HEK293 (cell line): ENCODE measurements at regions not wholly inside any gene's neighbourhood (a gene's known extent, or its start where the extent isn't known, plus 50 kb on each side); places are given as distances from the start of the nearest gene placed in this dataset.
A peak's percentile ranks its signal among the peaks of the same experiment; 100 is the strongest.

Source experiments
- CTCF ChIA-PET: fragments of 350-600 bp; formaldehyde crosslinking; extraction: SDS; loops from one replicate; lab custom pipeline; 2021; ENCODE audit warnings: antibody characterized with exemption; lab: Yijun Ruan, JAX
- POLR2A ChIA-PET: fragments of 300-600 bp; formaldehyde crosslinking; extraction: SDS; loops from one replicate; lab custom pipeline; 2020; ENCODE audit warnings: antibody characterized with exemption, inconsistent platforms; lab: Yijun Ruan, JAX
- H3K27ac ChIP-seq: fragments of 200-500 bp; sonication (Bioruptor generic); 2 replicates; pipeline ENCODE4 v1.5.1; 2014; ENCODE audit warnings: low read depth, low read length, control low read depth, inconsistent platforms; ENCODE audit errors: extremely low read depth
- H3K36me3 ChIP-seq, 2 experiments: fragments of 200-500 bp in 1 of 2; sonication (Bioruptor generic) in 1 of 2; 1 replicate in 1 of 2; 2 replicates in 1 of 2; pipeline ENCODE4 v1.5.1; 2014 to 2017; ENCODE audit warnings: inconsistent platforms in 2 of 2, low read length in 2 of 2; ENCODE audit not compliant: control insufficient read depth in 2 of 2, insufficient read depth in 1 of 2
- H3K4me1 ChIP-seq: fragments of 200-500 bp; sonication (Bioruptor generic); 2 replicates; pipeline ENCODE4 v1.5.1; 2014; ENCODE audit warnings: mild to moderate bottlenecking, low read length, inconsistent platforms; ENCODE audit not compliant: control insufficient read depth, insufficient read depth
- H3K4me3 ChIP-seq: 2 replicates; pipeline ENCODE4 v1.5.1; 2011; ENCODE audit warnings: low read depth, mild to moderate bottlenecking, control low read depth, low read length, moderate library complexity
- H3K9me3 ChIP-seq: fragments of 200-500 bp; sonication (Bioruptor generic); 2 replicates; pipeline ENCODE4 v1.5.1; 2014; ENCODE audit warnings: low read depth, low read length, inconsistent platforms; ENCODE audit not compliant: control insufficient read depth, insufficient read depth
- FEZF1 ChIP-seq: fragments of 450-650 bp; formaldehyde crosslinking; IDR thresholded peaks from 2 replicates; pipeline ENCODE4 v1.5.1; 2016; ENCODE audit warnings: missing biosample characterization, missing genetic modification characterization
- HOXD13 ChIP-seq: sonication (generic); formaldehyde crosslinking; IDR thresholded peaks from 2 replicates; pipeline ENCODE4 v1.8.0; 2022; ENCODE audit warnings: missing genetic modification reagents, borderline replicate concordance
- KLF9 ChIP-seq: fragments of 450-650 bp; formaldehyde crosslinking; IDR thresholded peaks from 2 replicates; pipeline ENCODE4 v1.5.1; 2016; ENCODE audit warnings: missing biosample characterization, missing genetic modification characterization, low read depth
- MEIS1 ChIP-seq: sonication (generic); formaldehyde crosslinking; IDR thresholded peaks from 2 replicates; pipeline ENCODE4 v1.8.1; 2022; ENCODE audit warnings: missing genetic modification reagents, mild to moderate bottlenecking, borderline replicate concordance
- ZNF114 ChIP-seq: fragments of 450-650 bp; formaldehyde crosslinking; IDR thresholded peaks from 2 replicates; pipeline ENCODE4 v1.5.0; 2017; ENCODE audit warnings: missing biosample characterization, missing genetic modification characterization
- ZNF133 ChIP-seq: fragments of 450-650 bp; formaldehyde crosslinking; IDR thresholded peaks from 2 replicates; pipeline ENCODE4 v1.5.1; 2016; ENCODE audit warnings: missing biosample characterization, missing genetic modification characterization
- ZNF138 ChIP-seq: fragments of 450-650 bp; formaldehyde crosslinking; IDR thresholded peaks from 2 replicates; pipeline ENCODE4 v1.5.1; 2016; ENCODE audit warnings: missing biosample characterization, missing genetic modification characterization, borderline replicate concordance
- ZNF48 ChIP-seq: fragments of 450-650 bp; formaldehyde crosslinking; IDR thresholded peaks from 2 replicates; pipeline ENCODE4 v1.5.1; 2016; ENCODE audit warnings: missing biosample characterization, missing genetic modification characterization
- ZNF529 ChIP-seq: fragments of 450-650 bp; formaldehyde crosslinking; IDR thresholded peaks from 2 replicates; pipeline ENCODE4 v1.5.1; 2017; ENCODE audit warnings: missing genetic modification characterization, missing biosample characterization; ENCODE audit not compliant: insufficient replicate concordance
- ZNF555 ChIP-seq: fragments of 450-650 bp; formaldehyde crosslinking; conservative IDR thresholded peaks from 2 replicates; pipeline ENCODE4 v1.5.1; 2017; ENCODE audit warnings: missing biosample characterization, mild to moderate bottlenecking, missing genetic modification characterization, inconsistent platforms
- ZNF571 ChIP-seq: fragments of 450-650 bp; formaldehyde crosslinking; IDR thresholded peaks from 2 replicates; pipeline ENCODE4 v1.5.0; 2017; ENCODE audit warnings: missing biosample characterization, missing genetic modification characterization
- ZSCAN30 ChIP-seq: fragments of 450-650 bp; IDR thresholded peaks from 2 replicates; pipeline ENCODE4 v1.5.1; 2018; ENCODE audit warnings: missing biosample characterization, mild to moderate bottlenecking, missing genetic modification characterization, moderate library complexity
- TF ChIP-seq, protein P1 (sequence below): fragments of 450-650 bp; formaldehyde crosslinking; IDR thresholded peaks from 2 replicates; pipeline ENCODE4 v1.5.1; 2017; ENCODE audit warnings: missing biosample characterization, missing genetic modification characterization
- TF ChIP-seq, protein P2 (sequence below): fragments of 450-650 bp; formaldehyde crosslinking; IDR thresholded peaks from 2 replicates; pipeline ENCODE4 v1.5.1; 2017; ENCODE audit warnings: missing biosample characterization, missing genetic modification characterization
- TF ChIP-seq, protein P3 (sequence below): fragments of 450-650 bp; formaldehyde crosslinking; IDR thresholded peaks from 2 replicates; pipeline ENCODE4 v1.5.1; 2016; ENCODE audit warnings: missing biosample characterization, missing genetic modification characterization, low read depth
- TF ChIP-seq, protein P4 (sequence below): fragments of 450-650 bp; formaldehyde crosslinking; IDR thresholded peaks from 2 replicates; pipeline ENCODE4 v1.5.1; 2017; ENCODE audit warnings: missing biosample characterization, missing genetic modification characterization
- TF ChIP-seq, protein P5 (sequence below): fragments of 450-650 bp; formaldehyde crosslinking; IDR thresholded peaks from 2 replicates; pipeline ENCODE4 v1.5.1; 2016; ENCODE audit warnings: missing biosample characterization, missing genetic modification characterization

DNA sequence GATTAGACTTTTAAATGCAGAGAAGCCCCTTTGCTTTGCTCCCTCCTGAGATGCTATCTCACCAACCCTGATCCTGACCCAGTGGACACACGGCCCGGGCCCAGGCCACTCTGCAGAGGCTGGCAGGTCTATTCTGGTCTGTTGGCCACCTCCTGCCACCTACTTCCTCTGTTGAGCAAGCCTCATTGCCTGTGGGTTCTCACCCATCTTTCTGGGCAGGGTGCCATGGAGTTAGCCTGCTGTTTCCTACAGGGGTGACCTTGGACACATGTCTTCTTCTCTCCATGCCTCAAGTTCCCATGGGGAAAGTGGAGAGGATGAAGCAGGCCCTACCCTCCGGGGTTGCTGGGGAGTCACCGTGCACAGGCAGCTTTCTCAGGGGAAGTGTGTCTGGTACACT, 266.2 kb upstream of the IRX1 start (continued):
- TF ChIP-seq HOXD13 (CRISPR knock-in tag) (no peak), FEZF1 (tag by site-specific recombination) (no peak), ZNF529 (no peak)

DNA sequence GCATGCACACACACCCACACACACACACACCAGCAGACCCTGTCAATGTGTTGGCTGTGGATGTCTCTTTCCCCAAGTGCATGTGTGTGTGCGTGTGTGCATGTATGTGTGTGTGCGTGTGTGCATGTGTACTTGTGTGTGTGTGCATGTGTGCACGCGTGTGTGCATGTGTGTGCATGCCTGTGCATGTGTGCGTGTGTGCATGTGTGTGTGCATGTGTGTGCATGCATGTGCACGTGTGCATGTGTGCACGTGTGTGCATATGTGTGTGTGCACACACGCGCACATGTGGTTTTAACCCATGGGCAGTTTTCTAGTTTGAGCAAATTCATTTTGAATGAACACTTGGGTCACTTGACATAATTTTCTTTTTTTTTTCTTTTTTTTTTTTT, 268.8 kb upstream of the IRX1 start:
- H3K4me3 ChIP-seq, result no peak overlapping the region
- ChIA-PET CTCF (no interaction called here), POLR2A (no interaction called here)
- no peaks in the 10 kb centered on the region for H3K36me3 ChIP-seq
- TF ChIP-seq, protein P1, sequence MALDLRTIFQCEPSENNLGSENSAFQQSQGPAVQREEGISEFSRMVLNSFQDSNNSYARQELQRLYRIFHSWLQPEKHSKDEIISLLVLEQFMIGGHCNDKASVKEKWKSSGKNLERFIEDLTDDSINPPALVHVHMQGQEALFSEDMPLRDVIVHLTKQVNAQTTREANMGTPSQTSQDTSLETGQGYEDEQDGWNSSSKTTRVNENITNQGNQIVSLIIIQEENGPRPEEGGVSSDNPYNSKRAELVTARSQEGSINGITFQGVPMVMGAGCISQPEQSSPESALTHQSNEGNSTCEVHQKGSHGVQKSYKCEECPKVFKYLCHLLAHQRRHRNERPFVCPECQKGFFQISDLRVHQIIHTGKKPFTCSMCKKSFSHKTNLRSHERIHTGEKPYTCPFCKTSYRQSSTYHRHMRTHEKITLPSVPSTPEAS (tag by site-specific recombination), result peak; percentile 95
- TF ChIP-seq, protein P2, sequence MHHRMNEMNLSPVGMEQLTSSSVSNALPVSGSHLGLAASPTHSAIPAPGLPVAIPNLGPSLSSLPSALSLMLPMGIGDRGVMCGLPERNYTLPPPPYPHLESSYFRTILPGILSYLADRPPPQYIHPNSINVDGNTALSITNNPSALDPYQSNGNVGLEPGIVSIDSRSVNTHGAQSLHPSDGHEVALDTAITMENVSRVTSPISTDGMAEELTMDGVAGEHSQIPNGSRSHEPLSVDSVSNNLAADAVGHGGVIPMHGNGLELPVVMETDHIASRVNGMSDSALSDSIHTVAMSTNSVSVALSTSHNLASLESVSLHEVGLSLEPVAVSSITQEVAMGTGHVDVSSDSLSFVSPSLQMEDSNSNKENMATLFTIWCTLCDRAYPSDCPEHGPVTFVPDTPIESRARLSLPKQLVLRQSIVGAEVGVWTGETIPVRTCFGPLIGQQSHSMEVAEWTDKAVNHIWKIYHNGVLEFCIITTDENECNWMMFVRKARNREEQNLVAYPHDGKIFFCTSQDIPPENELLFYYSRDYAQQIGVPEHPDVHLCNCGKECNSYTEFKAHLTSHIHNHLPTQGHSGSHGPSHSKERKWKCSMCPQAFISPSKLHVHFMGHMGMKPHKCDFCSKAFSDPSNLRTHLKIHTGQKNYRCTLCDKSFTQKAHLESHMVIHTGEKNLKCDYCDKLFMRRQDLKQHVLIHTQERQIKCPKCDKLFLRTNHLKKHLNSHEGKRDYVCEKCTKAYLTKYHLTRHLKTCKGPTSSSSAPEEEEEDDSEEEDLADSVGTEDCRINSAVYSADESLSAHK (tag by site-specific recombination), result no peak
- no peak overlapping the region for H3K27ac ChIP-seq
- H3K9me3 ChIP-seq, result no peaks in the 10 kb centered on the region
- H3K4me1 ChIP-seq, result no peaks in the 10 kb centered on the region

DNA sequence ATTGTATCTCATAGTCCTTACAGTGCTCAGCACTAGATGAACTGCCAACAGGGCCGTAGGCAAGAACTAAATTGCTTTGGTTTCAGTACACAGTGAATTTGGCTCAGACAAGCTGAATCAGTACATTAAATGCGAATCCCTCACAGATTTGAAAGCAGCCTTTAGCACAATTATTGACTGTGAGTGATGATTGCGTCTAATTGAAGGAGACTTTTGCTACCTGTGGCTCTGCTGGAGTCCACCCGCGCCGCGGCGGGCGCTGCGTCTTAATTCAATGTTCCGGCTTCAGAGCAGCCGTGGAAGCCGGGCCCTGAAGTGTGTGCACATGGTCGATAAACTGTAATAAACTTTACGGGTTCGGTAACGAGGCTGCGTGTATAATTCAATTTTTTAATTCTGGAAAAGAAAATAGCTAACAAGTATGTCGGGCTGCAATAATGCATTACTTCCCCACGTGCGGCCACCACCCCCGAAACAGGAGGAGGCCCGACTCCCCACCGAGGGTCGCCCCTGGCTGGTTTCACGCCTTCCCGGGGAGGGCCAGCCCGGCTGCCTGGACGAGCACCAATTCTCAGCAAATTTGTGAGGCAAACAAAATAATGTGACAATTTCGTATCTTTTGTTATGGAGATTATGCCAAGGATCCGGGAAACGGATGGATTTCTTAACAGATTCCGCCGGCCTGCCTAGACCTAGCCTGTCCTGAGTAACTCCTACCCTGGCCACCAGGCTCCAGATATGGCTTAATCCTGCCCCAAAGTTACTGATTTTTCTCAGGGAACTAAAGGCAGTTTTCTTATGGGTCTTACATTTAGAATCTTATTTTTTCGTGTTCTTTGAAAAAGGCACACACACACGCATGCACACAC, 269.4 kb upstream of the IRX1 start:
- Histone ChIP-seq H3K36me3 (no peaks in the 10 kb centered on the region), H3K4me1 (no peaks in the 10 kb centered on the region), H3K9me3 (no peaks in the 10 kb centered on the region), H3K27ac (no peak overlapping the region), H3K4me3 (no peak overlapping the region)
- CTCF ChIA-PET, result no interaction called here
- POLR2A ChIA-PET, result no interaction called here
- no peak for TF ChIP-seq MEIS1
- no peak for TF ChIP-seq ZSCAN30 (tag by site-specific recombination)
- TF ChIP-seq, protein P3, sequence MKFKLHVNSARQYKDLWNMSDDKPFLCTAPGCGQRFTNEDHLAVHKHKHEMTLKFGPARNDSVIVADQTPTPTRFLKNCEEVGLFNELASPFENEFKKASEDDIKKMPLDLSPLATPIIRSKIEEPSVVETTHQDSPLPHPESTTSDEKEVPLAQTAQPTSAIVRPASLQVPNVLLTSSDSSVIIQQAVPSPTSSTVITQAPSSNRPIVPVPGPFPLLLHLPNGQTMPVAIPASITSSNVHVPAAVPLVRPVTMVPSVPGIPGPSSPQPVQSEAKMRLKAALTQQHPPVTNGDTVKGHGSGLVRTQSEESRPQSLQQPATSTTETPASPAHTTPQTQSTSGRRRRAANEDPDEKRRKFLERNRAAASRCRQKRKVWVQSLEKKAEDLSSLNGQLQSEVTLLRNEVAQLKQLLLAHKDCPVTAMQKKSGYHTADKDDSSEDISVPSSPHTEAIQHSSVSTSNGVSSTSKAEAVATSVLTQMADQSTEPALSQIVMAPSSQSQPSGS (tag by site-specific recombination), result no peak
- TF ChIP-seq ZNF138 (tag by site-specific recombination), result no peak
- no peak for TF ChIP-seq HOXD13 (CRISPR knock-in tag)
- TF ChIP-seq ZNF555 (tag by site-specific recombination), result no peak
- TF ChIP-seq ZNF133 (tag by site-specific recombination), result no peak
- TF ChIP-seq ZNF571, result no peak
- TF ChIP-seq KLF9 (tag by site-specific recombination), result no peak
- TF ChIP-seq, protein P4, sequence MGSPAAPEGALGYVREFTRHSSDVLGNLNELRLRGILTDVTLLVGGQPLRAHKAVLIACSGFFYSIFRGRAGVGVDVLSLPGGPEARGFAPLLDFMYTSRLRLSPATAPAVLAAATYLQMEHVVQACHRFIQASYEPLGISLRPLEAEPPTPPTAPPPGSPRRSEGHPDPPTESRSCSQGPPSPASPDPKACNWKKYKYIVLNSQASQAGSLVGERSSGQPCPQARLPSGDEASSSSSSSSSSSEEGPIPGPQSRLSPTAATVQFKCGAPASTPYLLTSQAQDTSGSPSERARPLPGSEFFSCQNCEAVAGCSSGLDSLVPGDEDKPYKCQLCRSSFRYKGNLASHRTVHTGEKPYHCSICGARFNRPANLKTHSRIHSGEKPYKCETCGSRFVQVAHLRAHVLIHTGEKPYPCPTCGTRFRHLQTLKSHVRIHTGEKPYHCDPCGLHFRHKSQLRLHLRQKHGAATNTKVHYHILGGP (tag by site-specific recombination), result no peak
- TF ChIP-seq ZNF114 (tag by site-specific recombination), result no peak
- TF ChIP-seq ZNF48 (tag by site-specific recombination), result no peak
- TF ChIP-seq, protein P5, sequence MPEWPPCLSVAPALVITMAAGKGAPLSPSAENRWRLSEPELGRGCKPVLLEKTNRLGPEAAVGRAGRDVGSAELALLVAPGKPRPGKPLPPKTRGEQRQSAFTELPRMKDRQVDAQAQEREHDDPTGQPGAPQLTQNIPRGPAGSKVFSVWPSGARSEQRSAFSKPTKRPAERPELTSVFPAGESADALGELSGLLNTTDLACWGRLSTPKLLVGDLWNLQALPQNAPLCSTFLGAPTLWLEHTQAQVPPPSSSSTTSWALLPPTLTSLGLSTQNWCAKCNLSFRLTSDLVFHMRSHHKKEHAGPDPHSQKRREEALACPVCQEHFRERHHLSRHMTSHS (tag by site-specific recombination), result no peak
